Endothelial cell of umbilical vein (primary cell): ENCODE measurements at regions not wholly inside any gene's neighbourhood (a gene's known extent, or its start where the extent isn't known, plus 50 kb on each side); places are given as distances from the start of the nearest gene placed in this dataset.

ENCODE experiments used
- EZH2 ChIP-seq: IDR thresholded peaks from 2 replicates; pipeline ENCODE4 v1.6.1; 2012; ENCODE audit warnings: borderline replicate concordance, low read depth, mild to moderate bottlenecking, moderate library complexity, low read length, inconsistent platforms; ENCODE audit not compliant: severe bottlenecking
- JUN ChIP-seq: IDR thresholded peaks from 2 replicates; pipeline ENCODE4 v1.6.1; 2011; ENCODE audit warnings: borderline replicate concordance, low read depth; ENCODE audit not compliant: insufficient read length, insufficient read depth
- POLR2AphosphoS5 ChIP-seq: IDR thresholded peaks from 2 replicates; pipeline ENCODE4 v1.6.1; 2012; ENCODE audit warnings: low read depth, mild to moderate bottlenecking, control low read depth, low read length, moderate library complexity; ENCODE audit not compliant: insufficient read depth
- TF ChIP-seq, protein P1 (sequence below), 2 donors: IDR thresholded peaks; 1 replicate in 1 of 2; 2 replicates in 1 of 2; pipeline ENCODE4 v1.5.1; 2011; ENCODE audit warnings: low read length in 2 of 2, mild to moderate bottlenecking in 2 of 2, moderate library complexity in 2 of 2, control low read depth in 1 of 2, inconsistent platforms in 1 of 2, low read depth in 1 of 2; ENCODE audit not compliant: insufficient read depth in 1 of 2; ENCODE audit errors: extremely low read depth in 1 of 2
- TF ChIP-seq, protein P2 (sequence below): IDR thresholded peaks from 2 replicates; pipeline ENCODE4 v1.6.1; 2011; ENCODE audit not compliant: insufficient read depth, insufficient read length

DNA sequence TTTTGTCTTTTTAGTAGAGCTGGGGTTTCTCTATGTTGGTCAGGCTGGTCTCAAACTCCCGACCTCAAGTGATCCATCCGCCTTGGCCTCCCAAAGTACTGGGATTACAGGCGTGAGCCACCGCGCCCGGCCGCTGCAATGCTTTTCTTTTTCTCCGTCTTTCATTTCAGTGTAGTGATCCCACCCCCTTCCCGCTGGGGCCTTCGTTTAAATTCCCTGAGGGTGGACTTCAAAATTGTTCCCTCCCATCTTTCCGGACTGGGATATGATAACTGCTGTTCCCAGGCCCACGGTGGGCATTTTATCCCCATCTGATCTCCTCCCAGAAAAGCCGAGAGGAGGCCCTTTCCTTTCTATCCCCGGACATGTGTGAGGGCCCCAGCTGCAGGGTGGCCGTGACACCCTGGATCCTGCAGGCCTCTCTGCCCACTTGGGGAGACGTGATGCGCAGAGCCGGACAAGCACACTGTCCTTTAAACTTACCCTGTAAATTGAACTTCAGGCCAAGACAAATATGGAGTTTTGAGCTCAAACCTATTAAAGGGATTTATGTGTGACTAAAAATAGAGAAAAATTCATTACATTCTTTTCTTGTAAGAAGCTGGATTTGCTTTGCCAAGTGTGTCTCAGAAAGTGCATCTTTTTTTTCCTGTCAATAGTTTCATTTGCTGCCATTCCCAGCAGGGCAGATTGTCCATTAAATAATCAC lies 54.5 kb upstream of the AFF3 start:
- TF ChIP-seq, protein P1, sequence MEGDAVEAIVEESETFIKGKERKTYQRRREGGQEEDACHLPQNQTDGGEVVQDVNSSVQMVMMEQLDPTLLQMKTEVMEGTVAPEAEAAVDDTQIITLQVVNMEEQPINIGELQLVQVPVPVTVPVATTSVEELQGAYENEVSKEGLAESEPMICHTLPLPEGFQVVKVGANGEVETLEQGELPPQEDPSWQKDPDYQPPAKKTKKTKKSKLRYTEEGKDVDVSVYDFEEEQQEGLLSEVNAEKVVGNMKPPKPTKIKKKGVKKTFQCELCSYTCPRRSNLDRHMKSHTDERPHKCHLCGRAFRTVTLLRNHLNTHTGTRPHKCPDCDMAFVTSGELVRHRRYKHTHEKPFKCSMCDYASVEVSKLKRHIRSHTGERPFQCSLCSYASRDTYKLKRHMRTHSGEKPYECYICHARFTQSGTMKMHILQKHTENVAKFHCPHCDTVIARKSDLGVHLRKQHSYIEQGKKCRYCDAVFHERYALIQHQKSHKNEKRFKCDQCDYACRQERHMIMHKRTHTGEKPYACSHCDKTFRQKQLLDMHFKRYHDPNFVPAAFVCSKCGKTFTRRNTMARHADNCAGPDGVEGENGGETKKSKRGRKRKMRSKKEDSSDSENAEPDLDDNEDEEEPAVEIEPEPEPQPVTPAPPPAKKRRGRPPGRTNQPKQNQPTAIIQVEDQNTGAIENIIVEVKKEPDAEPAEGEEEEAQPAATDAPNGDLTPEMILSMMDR (IDR thresholded peaks at IDR 0.05; ENCODE audit: extremely low read depth in 1 of 2, insufficient read depth in 1 of 2, low read depth in 1 of 2, low read length in 2 of 2), result no peak
- TF ChIP-seq JUN, result no peak
- TF ChIP-seq, protein P2, sequence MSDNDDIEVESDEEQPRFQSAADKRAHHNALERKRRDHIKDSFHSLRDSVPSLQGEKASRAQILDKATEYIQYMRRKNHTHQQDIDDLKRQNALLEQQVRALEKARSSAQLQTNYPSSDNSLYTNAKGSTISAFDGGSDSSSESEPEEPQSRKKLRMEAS, result no peak
- no peak for TF ChIP-seq POLR2AphosphoS5
- no peak for TF ChIP-seq EZH2
